ENCODE measurements at regions not wholly inside any gene's neighbourhood (a gene's known extent, or its start where the extent isn't known, plus 50 kb on each side); places are given as distances from the start of the nearest gene placed in this dataset.

GRCh38 chr15:23851921-23852320, 164.8 kb upstream of the NDN start (continued):
- TF ChIP-seq, protein P1, sequence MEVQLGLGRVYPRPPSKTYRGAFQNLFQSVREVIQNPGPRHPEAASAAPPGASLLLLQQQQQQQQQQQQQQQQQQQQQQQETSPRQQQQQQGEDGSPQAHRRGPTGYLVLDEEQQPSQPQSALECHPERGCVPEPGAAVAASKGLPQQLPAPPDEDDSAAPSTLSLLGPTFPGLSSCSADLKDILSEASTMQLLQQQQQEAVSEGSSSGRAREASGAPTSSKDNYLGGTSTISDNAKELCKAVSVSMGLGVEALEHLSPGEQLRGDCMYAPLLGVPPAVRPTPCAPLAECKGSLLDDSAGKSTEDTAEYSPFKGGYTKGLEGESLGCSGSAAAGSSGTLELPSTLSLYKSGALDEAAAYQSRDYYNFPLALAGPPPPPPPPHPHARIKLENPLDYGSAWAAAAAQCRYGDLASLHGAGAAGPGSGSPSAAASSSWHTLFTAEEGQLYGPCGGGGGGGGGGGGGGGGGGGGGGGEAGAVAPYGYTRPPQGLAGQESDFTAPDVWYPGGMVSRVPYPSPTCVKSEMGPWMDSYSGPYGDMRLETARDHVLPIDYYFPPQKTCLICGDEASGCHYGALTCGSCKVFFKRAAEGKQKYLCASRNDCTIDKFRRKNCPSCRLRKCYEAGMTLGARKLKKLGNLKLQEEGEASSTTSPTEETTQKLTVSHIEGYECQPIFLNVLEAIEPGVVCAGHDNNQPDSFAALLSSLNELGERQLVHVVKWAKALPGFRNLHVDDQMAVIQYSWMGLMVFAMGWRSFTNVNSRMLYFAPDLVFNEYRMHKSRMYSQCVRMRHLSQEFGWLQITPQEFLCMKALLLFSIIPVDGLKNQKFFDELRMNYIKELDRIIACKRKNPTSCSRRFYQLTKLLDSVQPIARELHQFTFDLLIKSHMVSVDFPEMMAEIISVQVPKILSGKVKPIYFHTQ (CRISPR knock-in tag; IDR thresholded peaks at IDR 0.05) = no peak
- TF ChIP-seq, protein P2, sequence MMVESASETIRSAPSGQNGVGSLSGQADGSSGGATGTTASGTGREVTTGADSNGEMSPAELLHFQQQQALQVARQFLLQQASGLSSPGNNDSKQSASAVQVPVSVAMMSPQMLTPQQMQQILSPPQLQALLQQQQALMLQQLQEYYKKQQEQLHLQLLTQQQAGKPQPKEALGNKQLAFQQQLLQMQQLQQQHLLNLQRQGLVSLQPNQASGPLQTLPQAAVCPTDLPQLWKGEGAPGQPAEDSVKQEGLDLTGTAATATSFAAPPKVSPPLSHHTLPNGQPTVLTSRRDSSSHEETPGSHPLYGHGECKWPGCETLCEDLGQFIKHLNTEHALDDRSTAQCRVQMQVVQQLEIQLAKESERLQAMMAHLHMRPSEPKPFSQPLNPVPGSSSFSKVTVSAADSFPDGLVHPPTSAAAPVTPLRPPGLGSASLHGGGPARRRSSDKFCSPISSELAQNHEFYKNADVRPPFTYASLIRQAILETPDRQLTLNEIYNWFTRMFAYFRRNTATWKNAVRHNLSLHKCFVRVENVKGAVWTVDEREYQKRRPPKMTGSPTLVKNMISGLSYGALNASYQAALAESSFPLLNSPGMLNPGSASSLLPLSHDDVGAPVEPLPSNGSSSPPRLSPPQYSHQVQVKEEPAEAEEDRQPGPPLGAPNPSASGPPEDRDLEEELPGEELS (CRISPR knock-in tag; IDR thresholded peaks at IDR 0.05) = no peak

DNA sequence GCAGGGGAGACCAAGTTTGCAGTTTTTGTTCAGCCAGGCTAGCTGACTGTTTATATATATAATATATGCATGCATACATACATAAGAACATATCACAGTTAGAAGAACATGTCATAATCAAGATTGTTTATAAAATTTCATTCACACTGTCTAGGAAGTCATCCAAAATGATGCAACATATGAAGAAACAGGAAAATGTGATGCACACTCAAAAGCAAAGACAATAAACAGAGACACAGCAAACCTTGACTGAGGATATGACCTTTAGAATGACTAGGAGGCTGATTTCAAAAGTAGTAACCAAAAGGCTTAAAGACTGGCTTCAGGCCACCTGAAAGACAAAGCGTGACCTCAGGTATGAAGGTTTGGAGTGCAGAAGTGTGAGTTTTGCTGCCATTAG, 166.2 kb upstream of the NDN start:
- no peak for ATAC-seq
- H3K36me3 Mint-ChIP-seq = peaks cover 20% of the 10 kb centered on the region

More for the DNA sequence above, 166.2 kb upstream of the NDN start:
- no peak overlapping the region for H3K27ac Mint-ChIP-seq
- no peak overlapping the region for H3K4me3 Mint-ChIP-seq
- peaks cover 3% of the 10 kb centered on the region; the same call in 1 of the 2 replicates for H3K27me3 Mint-ChIP-seq (ENCODE audit: low read depth)
- no peak for DNase-seq (ENCODE audit: low spot score)
- ChIA-PET POLR2A (no interaction called here), CTCF (no interaction called here)
- peaks cover 21% of the 10 kb centered on the region for H3K4me1 Mint-ChIP-seq
- TF ChIP-seq ZNF232 (CRISPR knock-in tag; IDR thresholded peaks at IDR 0.05) = no peak
- TF ChIP-seq GRHL2 (CRISPR knock-in tag; IDR thresholded peaks at IDR 0.05; ENCODE audit: insufficient replicate concordance, severe bottlenecking) = no peak
- TF ChIP-seq ZNF138 (CRISPR knock-in tag; conservative IDR thresholded peaks at IDR 0.05) = no peak
- TF ChIP-seq, protein P3, sequence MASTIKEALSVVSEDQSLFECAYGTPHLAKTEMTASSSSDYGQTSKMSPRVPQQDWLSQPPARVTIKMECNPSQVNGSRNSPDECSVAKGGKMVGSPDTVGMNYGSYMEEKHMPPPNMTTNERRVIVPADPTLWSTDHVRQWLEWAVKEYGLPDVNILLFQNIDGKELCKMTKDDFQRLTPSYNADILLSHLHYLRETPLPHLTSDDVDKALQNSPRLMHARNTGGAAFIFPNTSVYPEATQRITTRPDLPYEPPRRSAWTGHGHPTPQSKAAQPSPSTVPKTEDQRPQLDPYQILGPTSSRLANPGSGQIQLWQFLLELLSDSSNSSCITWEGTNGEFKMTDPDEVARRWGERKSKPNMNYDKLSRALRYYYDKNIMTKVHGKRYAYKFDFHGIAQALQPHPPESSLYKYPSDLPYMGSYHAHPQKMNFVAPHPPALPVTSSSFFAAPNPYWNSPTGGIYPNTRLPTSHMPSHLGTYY (CRISPR knock-in tag; IDR thresholded peaks at IDR 0.05) = no peak
- no peak for TF ChIP-seq PRDM15 (CRISPR knock-in tag; IDR thresholded peaks at IDR 0.05)
- TF ChIP-seq CBFB (CRISPR knock-in tag; IDR thresholded peaks at IDR 0.05; ENCODE audit: low read depth) = no peak
- TF ChIP-seq ATF6 (CRISPR knock-in tag; IDR thresholded peaks at IDR 0.05) = no peak
- no peak for TF ChIP-seq JAZF1 (CRISPR knock-in tag; IDR thresholded peaks at IDR 0.05)
- TF ChIP-seq, protein P4, sequence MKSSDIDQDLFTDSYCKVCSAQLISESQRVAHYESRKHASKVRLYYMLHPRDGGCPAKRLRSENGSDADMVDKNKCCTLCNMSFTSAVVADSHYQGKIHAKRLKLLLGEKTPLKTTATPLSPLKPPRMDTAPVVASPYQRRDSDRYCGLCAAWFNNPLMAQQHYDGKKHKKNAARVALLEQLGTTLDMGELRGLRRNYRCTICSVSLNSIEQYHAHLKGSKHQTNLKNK (CRISPR knock-in tag; IDR thresholded peaks at IDR 0.05) = no peak
- no peak for TF ChIP-seq SMAD3 (CRISPR knock-in tag; IDR thresholded peaks at IDR 0.05; ENCODE audit: borderline replicate concordance)
- H3K9me3 Mint-ChIP-seq = peaks cover 30% of the 10 kb centered on the region
